ENCODE measurements at regions not wholly inside any gene's neighbourhood (a gene's known extent, or its start where the extent isn't known, plus 50 kb on each side); places are given as distances from the start of the nearest gene placed in this dataset.

DNA sequence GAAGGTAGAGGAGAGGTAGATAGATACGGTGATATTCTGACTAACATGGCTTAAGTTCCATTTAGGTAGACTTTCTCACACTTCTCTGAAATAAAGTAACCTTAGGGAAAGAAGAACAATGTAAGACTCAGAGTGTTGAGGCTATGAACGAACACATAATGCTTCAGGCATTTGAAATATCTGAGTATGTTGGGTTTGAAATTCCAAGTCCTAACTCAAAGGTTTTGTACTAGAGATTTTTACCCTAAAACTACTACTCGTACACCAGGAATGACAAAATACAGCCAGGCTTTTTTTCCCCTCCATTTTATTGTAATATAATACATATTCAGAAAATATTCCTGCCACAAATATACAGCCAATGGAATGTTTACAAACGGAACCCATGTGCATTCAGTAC, 592.6 kb downstream of the ETS1 start:
- TF ChIP-seq TAF1 (IDR thresholded peaks at IDR 0.05; ENCODE audit: low read depth, low read length) (no peak), POLR2AphosphoS5 (IDR thresholded peaks at IDR 0.05; ENCODE audit: low read depth, low read length) (no peak), POU2F2 (IDR thresholded peaks at IDR 0.05; ENCODE audit: low read depth, low read length) (no peak), POLR2A (IDR thresholded peaks at IDR 0.05; ENCODE audit: low read depth, low read length) (no peak), PAX5 (IDR thresholded peaks at IDR 0.05; ENCODE audit: insufficient read depth, low read length, severe bottlenecking) (no peak), SPI1 (IDR thresholded peaks at IDR 0.05; ENCODE audit: low read depth, low read length) (no peak)

Data from GM12891 (cell line).